ENCODE measurements at regions not wholly inside any gene's neighbourhood (a gene's known extent, or its start where the extent isn't known, plus 50 kb on each side); places are given as distances from the start of the nearest gene placed in this dataset.

- TF ChIP-seq CTCF (IDR thresholded peaks at IDR 0.05) (peak in 2 of 6 experiments; percentile 22 to 29), POLR2A (IDR thresholded peaks at IDR 0.05) (no peak)
Measured at GRCh38 chr7:142669074-142669654, 80.1 kb upstream of the PRSS1 start.
